GM21529 (cell line): ENCODE measurements at regions not wholly inside any gene's neighbourhood (a gene's known extent, or its start where the extent isn't known, plus 50 kb on each side); places are given as distances from the start of the nearest gene placed in this dataset.

Experiments
- ATAC-seq: cut with Tn5 transposase; IDR thresholded peaks from one replicate; pipeline ENCODE4 v1.9.1; 2021; ENCODE audit not compliant: unreplicated experiment

DNA sequence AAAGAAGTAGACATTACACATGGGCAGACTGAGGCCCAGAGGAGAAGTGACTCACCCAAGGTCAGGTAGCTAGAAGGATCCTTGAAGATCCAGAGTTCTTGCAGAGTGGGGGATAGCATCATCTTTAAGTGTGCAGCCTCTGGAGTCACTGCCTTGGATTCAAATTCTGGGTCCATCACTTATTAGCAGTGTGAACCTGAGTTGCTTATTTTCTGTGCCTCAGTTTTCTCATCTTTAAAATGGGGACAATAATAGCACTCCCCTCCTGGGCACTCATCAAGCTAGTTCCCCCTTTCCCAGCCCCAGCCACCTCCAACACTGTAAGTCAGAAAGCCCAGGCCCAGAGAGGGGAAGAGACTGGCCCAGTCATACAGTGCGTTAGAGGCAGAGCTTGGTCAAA is 141.8 kb upstream of the PJA1 start:
- ATAC-seq: no peak

GRCh38 chrX:69306063-69306404 is 140.8 kb upstream of the PJA1 start:
- ATAC-seq: no peak

DNA sequence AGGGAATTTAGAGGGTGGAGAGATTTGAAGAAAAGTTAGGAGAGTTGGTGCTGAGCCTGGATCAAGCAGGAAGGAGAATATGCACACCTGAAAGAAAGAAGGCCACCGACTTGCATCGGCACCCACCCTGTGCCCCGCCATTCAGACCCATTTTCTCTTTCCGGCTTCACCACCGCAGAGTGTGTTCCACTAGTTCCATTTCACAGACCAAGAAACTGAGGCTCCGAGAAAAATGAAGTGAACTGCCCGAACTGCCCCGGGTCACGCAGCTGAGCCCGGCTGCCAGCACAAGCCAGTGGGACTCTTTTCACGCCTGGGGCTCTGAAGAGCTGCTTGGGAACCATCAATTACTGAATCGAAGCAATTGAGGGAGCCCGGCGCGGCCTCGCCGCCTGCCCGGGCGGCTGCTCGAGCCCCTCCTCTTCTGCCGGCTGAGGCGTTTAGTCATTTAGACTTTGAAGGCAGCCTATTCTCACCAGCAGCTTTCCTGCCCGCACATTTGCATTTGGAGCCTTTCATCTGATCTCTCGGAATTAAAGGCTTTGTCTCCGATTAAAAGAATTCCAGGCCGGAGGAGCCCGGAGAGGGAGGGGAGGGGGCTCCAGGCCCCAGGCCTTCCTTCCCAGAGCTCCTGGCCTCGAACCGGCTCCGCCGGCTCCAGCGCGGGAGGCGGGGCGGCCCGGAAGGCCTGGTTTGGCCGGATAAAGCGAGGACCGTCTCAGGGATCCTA is 140.2 kb upstream of the PJA1 start:
- ATAC-seq: no peak

DNA sequence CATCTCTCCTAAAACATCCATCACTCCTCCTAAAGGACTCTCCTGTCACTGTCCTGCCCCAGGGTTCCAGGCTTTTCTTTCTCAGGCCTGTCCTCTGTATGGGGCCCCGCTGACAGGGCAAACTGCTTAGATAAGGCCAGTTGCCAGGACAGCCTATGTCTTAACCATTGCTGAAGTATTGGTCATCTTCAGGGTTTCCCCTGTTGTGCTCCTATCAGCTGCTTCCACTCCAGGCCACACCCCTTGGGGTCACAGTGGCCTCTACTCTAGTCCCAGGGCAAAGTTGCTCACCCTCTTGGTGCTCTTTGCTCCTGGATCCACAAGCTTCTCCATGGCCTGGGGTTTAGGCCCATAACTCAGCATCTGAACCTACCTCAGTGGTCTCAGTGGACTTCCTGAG is 138.0 kb upstream of the PJA1 start:
- ATAC-seq: no peak

DNA sequence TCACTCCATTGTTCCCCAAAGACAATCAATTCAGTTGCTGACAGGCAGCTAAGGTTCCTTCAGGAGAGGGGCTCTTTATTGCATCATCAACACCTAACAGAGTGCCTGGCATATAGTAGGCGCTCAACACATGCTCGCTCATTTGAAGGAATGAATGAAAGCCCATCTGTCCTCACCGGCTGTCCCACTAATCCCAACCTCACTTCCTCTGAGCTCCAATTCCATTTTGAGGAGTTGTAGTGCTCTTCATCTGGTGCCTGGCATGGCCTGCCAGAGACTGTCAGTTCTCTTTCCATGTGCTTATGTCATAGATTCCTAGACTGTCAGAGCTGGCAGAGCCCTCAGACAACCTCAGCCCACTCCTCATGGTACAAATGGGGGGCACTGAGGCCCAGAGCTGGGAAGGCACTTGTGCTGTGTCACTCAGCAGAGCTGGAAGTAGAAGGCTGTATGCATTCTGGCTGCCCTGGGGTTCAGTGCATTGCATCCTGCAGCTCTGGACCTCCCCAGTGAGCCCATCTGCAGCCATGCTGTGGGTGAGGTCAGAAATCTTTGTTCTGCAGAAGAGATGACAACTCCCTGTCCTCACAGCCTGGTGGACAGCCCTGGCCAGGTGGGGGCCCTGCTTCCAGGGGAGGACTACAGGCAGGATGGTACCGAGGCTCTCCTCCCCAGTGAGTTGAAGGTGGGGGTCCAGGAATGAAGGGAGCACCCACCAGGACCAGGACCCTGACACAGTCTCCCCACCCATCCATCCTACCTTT is 134.9 kb upstream of the PJA1 start:
- no peak for ATAC-seq

- no peak for ATAC-seq
These were observed 134.0 kb upstream of the PJA1 start for GRCh38 chrX:69299285-69299684.

DNA sequence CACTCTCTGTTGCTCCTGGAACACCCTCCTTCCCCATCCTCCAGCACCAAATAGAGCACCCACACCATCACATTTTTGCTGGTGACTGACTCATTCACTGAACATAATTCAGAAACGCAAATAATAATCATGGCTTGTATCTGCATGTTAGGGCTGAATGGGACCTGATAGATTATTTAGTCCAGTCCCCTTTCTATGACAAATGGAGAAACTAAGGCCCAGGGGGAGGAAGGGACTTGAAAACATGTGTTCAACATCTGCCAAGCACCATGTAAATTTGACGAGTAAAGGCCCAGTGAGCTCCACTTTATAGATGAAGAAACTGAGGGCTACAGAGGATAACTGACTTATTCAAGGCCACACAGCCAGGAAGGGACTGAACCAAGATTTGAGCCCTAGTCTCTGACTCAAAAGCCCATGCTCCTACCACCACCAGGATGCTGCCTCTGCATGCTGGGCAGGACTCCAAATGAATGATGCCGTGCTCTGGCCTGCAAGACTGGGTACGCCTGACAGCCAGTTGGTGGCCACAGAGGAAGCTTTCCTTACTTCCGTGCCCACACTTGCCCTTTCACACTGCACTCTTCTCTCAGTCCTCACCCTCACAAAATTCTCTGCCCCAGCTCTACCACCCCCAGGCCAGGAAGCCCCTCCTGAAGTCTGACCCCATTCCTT is 133.3 kb upstream of the PJA1 start:
- no peak for ATAC-seq

- ATAC-seq: no peak
These were observed 132.3 kb upstream of the PJA1 start for GRCh38 chrX:69297506-69297905.

DNA sequence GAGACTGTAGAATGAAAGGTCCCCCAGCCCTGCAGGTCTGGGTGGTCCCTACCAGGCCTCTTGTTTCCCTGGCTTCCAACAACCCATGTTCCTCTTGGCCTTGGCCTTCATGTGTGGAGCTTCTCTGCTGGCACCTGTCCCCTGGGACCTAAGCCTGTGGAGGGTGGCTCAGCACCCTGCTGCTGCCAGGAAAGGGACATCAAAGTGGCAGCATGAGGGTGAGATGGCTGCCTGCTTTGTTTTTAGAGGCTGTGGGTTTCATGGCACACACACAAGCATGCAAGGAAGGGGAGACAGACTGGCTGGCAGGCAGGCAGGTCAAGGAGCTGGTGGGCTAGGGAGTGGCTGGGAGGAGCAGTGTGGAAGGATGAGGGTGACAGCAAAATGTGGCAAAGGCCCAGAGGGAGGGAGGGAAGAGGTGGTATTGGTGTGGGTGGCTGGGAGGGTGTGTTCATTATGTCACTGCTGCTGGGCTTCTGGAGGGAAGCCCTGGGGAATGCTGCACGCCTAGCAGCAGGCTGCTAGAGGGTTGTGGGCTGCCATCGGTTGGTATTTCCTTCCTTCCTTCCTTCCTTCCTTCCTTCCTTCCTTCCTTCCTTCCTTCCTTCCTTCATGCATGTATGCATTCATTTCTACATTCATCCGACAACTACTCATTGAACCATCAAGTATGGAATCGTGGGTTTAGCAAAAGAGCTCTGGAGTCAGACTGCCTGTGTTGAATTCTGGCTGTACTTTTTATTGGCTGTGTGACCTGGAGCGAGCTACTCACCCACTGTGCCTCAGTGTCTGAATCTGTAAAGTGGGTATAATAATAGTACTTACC is 128.7 kb upstream of the PJA1 start:
- ATAC-seq: no peak

DNA sequence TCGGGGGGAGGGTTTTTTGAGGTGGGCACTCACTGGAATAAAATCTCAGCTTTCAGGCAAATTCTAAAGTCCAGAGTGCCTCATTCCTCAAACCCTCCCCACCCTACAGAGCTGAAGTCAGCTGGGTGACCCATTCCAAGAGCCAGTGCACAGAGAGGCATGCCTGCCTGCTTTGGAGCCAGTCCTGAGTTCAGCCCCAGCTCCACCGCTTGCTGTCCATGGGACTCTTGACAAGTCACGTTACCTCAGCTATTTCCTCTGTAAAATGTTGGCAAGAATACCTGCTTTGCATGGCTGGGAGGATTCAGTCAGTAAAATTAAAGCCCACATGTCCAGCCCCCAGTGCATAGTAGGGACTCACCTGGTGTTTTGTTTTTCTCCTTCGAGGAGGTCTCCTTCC is 125.9 kb upstream of the PJA1 start:
- no peak for ATAC-seq

- no peak for ATAC-seq
These were observed 125.0 kb upstream of the PJA1 start for GRCh38 chrX:69290292-69290691.

- ATAC-seq: no peak
These were observed 124.5 kb upstream of the PJA1 start for GRCh38 chrX:69289793-69290123.

GRCh38 chrX:69289046-69289792 is 124.0 kb upstream of the PJA1 start:
- ATAC-seq: no peak

DNA sequence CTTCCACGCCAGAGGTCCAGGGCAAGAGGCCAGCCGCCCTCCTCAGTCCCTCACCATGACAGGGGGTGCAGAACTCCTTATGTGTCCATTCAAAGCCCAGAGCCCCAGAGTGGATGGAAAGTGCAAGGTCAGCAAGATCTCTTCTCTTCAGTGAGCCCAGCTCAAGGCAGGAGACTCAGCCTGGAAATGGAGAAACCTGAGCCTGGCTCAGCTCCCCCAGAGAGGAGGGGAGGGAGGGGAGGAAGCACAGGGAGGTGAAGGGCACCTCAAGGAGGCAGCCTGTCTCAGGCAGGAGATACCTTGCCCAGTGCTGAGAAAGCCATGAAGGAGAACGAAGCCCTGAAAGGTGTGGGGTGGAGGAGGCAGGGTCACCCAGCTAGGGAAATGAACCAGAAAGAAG is 121.8 kb upstream of the PJA1 start:
- ATAC-seq: no peak

DNA sequence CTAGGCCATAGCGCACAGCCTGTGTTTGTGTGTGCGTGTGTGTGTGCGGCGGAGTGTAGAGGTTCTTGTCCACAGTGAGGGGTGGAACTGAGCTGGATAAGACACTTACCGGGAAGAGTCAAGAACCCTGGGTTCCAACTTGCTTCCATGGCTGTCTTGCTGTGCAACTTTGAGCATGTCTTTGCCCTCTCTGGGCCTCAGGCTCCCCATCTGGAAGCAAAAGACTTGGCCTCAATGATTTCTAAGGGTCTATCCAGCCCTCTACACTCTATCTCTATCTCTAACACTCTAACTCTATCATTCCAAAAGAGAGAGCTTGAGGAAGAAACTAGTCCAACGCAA is 121.3 kb upstream of the PJA1 start:
- ATAC-seq: no peak

- no peak for ATAC-seq
These were observed 120.8 kb upstream of the PJA1 start for GRCh38 chrX:69285881-69286564.

DNA sequence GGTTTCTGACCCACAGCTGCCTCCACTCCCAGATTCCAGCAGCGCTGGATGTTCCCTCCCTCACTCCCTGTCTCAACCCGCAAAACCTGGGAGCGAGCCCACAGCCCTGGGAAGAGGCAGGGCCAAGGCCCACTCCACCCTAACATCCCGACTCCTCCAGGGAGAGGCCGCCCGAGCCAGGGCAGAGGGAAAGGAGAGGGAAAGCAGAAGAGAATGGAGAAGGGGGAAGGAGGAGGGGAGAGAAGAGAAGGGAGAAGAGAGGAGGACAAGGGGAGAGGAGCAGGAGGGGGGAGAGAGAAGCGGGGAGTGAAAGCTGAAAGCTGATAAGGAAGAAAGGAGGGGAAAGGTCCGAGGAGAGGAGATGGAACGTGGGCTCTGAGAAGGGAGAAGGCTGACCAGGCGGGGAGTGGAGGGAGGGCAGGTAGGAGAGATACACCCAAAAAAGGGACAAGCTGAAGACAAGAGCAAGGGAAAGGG is 120.2 kb upstream of the PJA1 start:
- ATAC-seq: no peak

DNA sequence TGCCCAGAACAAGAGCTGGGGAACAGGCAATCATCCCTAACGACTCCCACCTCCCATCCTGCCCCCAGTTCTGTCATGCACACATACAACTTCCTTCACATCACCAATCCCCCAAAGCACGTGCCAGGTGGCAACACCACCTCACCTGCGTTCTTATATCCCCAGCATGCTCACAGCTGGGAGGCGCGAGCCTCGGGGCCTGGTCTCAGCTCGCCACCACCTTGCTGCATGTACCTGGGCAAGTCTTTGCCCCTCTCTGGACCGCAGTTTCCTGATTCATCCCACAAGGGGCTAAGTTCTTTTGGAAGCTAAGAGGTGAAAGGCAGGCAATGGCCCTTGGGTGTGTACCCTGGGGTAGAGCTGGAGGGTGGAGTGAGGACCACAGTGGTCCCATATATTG is 119.2 kb upstream of the PJA1 start:
- ATAC-seq: no peak

DNA sequence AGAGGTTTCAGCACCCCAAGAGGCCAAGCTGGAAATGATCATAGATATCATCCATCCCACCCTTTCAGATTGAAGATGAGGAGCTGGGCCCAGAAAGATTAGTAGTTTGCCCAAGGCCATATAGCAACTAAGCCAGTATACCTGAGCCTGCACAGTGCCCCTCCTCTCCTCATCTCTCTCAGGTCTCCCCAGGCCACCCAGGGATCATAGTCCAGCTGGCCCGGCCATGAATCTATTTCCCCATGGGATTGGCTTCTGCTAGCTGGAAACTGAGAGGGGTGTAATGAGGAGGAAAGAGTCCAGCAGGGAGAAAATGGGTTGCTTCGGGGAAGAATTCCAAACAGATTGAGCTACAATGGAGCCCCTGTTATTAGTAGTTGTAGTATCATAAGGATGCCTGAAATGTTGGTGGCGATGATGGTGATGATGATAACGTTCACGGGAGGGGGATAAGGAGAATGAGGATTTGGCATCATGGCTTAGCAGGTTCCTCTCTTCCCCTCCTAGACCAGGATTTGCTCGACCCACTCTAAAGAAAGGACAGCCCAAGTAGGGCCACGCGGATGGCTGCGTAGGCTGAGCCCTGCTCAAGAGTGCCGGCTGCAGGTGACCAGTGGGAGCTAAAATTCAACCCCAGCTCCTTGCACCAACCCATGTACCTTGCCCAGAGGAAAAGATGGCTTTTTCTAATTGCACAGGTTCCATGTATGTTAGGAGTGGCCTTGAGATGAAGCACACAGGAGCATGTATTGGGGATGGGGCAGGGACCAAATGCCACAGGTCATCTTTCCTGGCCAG is 117.8 kb upstream of the PJA1 start:
- no peak for ATAC-seq
